ENCODE measurements at regions not wholly inside any gene's neighbourhood (a gene's known extent, or its start where the extent isn't known, plus 50 kb on each side); places are given as distances from the start of the nearest gene placed in this dataset.

DNA sequence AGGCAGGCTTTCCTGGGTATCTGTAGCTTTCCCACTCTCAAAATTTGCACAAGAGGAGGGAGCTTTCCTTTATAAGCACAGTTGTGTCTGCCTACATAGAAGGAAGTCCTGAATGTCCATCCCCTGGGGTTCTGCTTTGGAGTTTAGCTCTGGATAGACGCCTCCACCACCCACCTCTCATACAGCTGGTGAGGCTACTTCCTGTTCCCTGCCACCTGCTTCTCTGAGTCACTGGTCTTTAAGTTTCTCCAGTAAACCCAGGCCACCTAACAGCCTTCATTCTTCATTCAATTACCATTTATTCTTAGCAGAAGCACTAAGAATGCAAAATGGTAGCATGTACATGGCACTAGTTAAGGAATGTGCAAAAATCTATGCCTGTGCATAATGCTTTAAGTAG is 407.8 kb downstream of the CDH2 start:
- Histone ChIP-seq H3K4me3 (no peak overlapping the region), H3K36me3 (no peaks in the 10 kb centered on the region), H3K27me3 (no peaks in the 10 kb centered on the region), H3K4me1 (no peaks in the 10 kb centered on the region), H3K27ac (no peak overlapping the region), H3K9me3 (no peaks in the 10 kb centered on the region)
- ATAC-seq = no peak
- no peak for DNase-seq
- intact Hi-C loops (cut with DNase I) = no loop called here
- TF ChIP-seq, protein P1, sequence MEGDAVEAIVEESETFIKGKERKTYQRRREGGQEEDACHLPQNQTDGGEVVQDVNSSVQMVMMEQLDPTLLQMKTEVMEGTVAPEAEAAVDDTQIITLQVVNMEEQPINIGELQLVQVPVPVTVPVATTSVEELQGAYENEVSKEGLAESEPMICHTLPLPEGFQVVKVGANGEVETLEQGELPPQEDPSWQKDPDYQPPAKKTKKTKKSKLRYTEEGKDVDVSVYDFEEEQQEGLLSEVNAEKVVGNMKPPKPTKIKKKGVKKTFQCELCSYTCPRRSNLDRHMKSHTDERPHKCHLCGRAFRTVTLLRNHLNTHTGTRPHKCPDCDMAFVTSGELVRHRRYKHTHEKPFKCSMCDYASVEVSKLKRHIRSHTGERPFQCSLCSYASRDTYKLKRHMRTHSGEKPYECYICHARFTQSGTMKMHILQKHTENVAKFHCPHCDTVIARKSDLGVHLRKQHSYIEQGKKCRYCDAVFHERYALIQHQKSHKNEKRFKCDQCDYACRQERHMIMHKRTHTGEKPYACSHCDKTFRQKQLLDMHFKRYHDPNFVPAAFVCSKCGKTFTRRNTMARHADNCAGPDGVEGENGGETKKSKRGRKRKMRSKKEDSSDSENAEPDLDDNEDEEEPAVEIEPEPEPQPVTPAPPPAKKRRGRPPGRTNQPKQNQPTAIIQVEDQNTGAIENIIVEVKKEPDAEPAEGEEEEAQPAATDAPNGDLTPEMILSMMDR (IDR thresholded peaks at IDR 0.05) = no peak

DNA sequence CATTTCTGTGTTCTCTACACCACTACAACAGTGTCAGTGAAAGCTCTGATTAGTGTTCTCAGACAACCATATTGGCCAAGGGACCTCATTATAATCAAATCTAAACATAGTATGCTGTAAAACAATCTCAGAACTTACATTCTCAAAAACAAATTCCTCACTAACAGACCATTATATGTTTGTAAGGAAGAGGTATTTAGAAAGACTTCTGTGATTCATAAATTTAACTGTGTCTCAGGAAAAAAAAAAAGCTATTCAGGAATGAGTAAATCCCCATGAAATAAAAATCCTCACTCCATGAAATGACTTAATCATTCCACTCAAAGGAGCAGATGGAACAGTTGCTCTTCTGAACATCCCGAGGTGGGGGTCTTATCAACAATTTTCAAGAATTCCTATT is 413.0 kb downstream of the CDH2 start:
- H3K4me3 ChIP-seq = no peak overlapping the region
- H3K36me3 ChIP-seq = no peaks in the 10 kb centered on the region
- no peak overlapping the region for H3K27ac ChIP-seq
- TF ChIP-seq, protein P1 (IDR thresholded peaks at IDR 0.05) = no peak
- ATAC-seq (no peak), DNase-seq (no peak)
- no peaks in the 10 kb centered on the region for H3K9me3 ChIP-seq
- H3K27me3 ChIP-seq = no peaks in the 10 kb centered on the region
- H3K4me1 ChIP-seq = no peaks in the 10 kb centered on the region
- intact Hi-C loops (cut with DNase I) = no loop called here

DNA sequence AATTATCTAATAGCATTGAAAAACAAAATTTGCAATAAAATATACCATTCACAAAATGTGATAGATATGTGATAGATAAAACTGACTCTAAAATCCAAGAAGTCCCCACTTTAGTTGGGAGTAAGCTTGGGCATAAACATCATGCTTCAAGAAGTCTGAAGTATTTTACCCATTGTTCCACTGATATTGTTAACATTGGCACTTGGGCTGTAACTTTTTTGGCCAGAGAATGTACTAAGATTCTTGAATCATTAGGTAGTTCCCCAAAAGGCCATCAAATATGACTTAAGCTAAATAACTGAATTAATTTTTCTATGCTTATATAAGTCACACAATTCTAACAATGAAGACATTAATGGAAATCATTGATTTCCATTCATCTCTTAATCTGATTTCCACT is 413.6 kb downstream of the CDH2 start:
- intact Hi-C loops (cut with DNase I) = no loop called here
- H3K27ac ChIP-seq = no peak overlapping the region
- no peak for DNase-seq
- no peak for ATAC-seq
- no peaks in the 10 kb centered on the region for H3K27me3 ChIP-seq
- H3K4me1 ChIP-seq = no peaks in the 10 kb centered on the region
- no peaks in the 10 kb centered on the region for H3K36me3 ChIP-seq
- no peak overlapping the region for H3K4me3 ChIP-seq
- no peaks in the 10 kb centered on the region for H3K9me3 ChIP-seq
- TF ChIP-seq, protein P1 (IDR thresholded peaks at IDR 0.05) = no peak

DNA sequence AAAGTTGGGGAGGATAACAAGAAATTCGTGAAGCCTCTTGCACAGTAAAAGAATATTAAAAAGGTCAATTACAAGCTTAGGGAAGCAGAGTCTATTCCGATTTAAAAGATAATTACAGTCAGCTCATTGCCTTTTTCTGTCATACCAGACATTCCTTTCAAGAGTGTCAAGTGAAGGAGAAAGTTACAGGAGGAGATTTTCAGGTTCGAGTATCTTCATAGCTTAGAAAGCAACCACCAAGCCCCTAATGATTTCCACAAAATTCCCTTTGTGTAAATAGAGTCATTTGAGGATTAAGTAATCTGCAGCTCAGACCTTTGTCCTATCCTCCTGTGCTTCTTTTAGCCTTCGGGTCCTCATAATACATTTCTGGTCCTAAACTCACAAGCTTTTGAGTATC is 414.9 kb downstream of the CDH2 start:
- ATAC-seq = no peak
- no peaks in the 10 kb centered on the region for H3K27me3 ChIP-seq
- no peak for DNase-seq
- H3K27ac ChIP-seq = no peak overlapping the region
- H3K4me1 ChIP-seq = no peaks in the 10 kb centered on the region
- no peaks in the 10 kb centered on the region for H3K36me3 ChIP-seq
- no peaks in the 10 kb centered on the region for H3K9me3 ChIP-seq
- no peak overlapping the region for H3K4me3 ChIP-seq
- TF ChIP-seq, protein P1 (IDR thresholded peaks at IDR 0.05) = no peak
- intact Hi-C loops (cut with DNase I) = no loop called here

DNA sequence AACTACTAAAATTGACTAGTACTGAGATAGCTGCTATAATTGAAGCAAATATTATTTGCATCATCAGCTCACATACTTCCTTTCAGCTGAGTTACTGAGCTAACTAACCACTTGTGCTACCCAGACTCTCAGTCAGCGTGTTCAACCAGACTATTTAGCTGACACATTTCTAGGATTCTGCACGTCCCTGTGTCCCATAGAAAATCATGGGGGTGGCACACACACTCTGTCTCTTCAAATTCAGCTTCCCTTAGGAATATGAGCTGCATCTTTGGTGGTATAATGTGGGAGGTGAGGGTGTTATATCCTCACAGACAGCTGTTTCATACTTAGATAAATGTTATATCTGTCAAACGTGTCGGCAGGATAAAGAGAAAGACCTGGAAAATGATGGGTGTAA is 424.0 kb downstream of the CDH2 start:
- DNase-seq (no peak), ATAC-seq (no peak)
- TF ChIP-seq, protein P1 (IDR thresholded peaks at IDR 0.05) = no peak
- Histone ChIP-seq H3K36me3 (no peaks in the 10 kb centered on the region), H3K9me3 (no peaks in the 10 kb centered on the region), H3K4me1 (no peaks in the 10 kb centered on the region), H3K27me3 (no peaks in the 10 kb centered on the region), H3K27ac (no peak overlapping the region), H3K4me3 (no peak overlapping the region)
- intact Hi-C loops (cut with DNase I) = no loop called here

Data from left lung (tissue), 4 donors.